Kidney (tissue), 13 donors: ENCODE measurements at regions not wholly inside any gene's neighbourhood (a gene's known extent, or its start where the extent isn't known, plus 50 kb on each side); places are given as distances from the start of the nearest gene placed in this dataset.

Experiments used
- DNase-seq, 5 donors: peaks; one replicate each; pipeline ENCODE4 v3.0.0-alpha.2; 2013 to 2020
- FAIRE-seq: peaks from 2 replicates; lab custom pipeline; 2012; peaks lifted over from hg19 to GRCh38; lab: Jason Lieb, UNC
- H3K27ac ChIP-seq, 2 donors: one replicate each; pipeline ENCODE4 v1.7.0; 2013; ENCODE audit warnings: low read depth in 2 of 2, low read length in 2 of 2, inconsistent platforms in 1 of 2
- H3K27me3 ChIP-seq: one replicate; pipeline ENCODE4 v1.7.1; 2013; ENCODE audit warnings: low read length, inconsistent platforms; ENCODE audit not compliant: control insufficient read depth, insufficient read depth
- H3K36me3 ChIP-seq, 3 donors: one replicate each; pipeline versions ENCODE4 v1.7.0 to v1.7.1; 2013; ENCODE audit warnings: low read length in 3 of 3, control low read depth in 1 of 3, inconsistent platforms in 1 of 3; ENCODE audit not compliant: insufficient read depth in 3 of 3, control insufficient read depth in 2 of 3
- H3K4me1 ChIP-seq, 3 donors: one replicate each; pipeline versions ENCODE4 v1.7.0 to v1.7.1; 2013; ENCODE audit warnings: low read length in 3 of 3, inconsistent platforms in 1 of 3, low read depth in 1 of 3; ENCODE audit not compliant: control insufficient read depth in 2 of 3, insufficient read depth in 2 of 3
- H3K4me3 ChIP-seq, 3 donors: one replicate each; pipeline versions ENCODE4 v1.7.0 to v1.8.1; 2013; ENCODE audit warnings: low read length in 3 of 3, control low read depth in 1 of 3, inconsistent platforms in 1 of 3
- H3K9ac ChIP-seq, 3 donors: one replicate each; pipeline versions ENCODE4 v1.7.0 to v1.7.1; 2013; ENCODE audit warnings: low read length in 3 of 3, control low read depth in 1 of 3, inconsistent platforms in 1 of 3
- H3K9me3 ChIP-seq, 3 donors: one replicate each; pipeline versions ENCODE4 v1.7.0 to v1.7.1; 2013; ENCODE audit warnings: low read length in 3 of 3, control low read depth in 1 of 3, inconsistent platforms in 1 of 3; ENCODE audit not compliant: control insufficient read depth in 2 of 3, insufficient read depth in 1 of 3
- intact Hi-C: fragments of 100-400 bp; cut with DNase I; formaldehyde crosslinking; loops from one replicate; pipeline ENCODE4 v1.11.1; 2022
- TF ChIP-seq, protein P1 (sequence below): IDR thresholded peaks from 3 replicates; pipeline ENCODE4 v1.5.1; 2012; ENCODE audit warnings: mild to moderate bottlenecking, moderate library complexity, borderline replicate concordance; ENCODE audit not compliant: insufficient read depth; ENCODE audit errors: extremely low read depth
- donor health status: control.
- donor health status: control.
- donor health status: control.
- donor health status: control.
- donor health status: control.
- donor health status: DM: yes; HTN: yes; CAD: no.
- donor health status: Normal renal cell carcinoma (clear cell type).

DNA sequence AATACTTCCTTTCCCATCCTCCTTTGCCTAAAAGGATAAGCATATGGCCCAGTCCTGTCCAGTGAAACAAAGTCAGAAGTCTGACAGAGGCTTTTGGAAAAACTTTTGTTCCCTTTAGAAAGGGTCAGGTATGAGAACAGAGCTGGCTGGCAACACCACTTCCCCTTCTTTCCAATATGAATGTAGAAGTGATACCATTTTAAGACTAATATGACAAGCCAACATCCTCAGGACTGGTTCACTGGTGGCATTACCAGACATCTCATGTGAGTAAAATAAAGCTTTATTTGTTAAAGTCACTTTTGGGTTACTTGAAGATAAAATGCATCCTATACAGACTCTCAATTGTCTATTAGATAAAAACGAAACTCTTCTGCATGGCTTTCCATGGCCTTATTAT lies 83.6 kb upstream of the PTCHD1 start:
- no peak for DNase-seq
- no peak for FAIRE-seq
- Histone ChIP-seq H3K27ac (no peak overlapping the region), H3K27me3 (no peaks in the 10 kb centered on the region), H3K4me3 (no peak overlapping the region), H3K9ac (no peak overlapping the region), H3K9me3 (no peaks in the 10 kb centered on the region), H3K36me3 (no peaks in the 10 kb centered on the region), H3K4me1 (no peaks in the 10 kb centered on the region)
- intact Hi-C loops = no loop called here
- TF ChIP-seq, protein P1, sequence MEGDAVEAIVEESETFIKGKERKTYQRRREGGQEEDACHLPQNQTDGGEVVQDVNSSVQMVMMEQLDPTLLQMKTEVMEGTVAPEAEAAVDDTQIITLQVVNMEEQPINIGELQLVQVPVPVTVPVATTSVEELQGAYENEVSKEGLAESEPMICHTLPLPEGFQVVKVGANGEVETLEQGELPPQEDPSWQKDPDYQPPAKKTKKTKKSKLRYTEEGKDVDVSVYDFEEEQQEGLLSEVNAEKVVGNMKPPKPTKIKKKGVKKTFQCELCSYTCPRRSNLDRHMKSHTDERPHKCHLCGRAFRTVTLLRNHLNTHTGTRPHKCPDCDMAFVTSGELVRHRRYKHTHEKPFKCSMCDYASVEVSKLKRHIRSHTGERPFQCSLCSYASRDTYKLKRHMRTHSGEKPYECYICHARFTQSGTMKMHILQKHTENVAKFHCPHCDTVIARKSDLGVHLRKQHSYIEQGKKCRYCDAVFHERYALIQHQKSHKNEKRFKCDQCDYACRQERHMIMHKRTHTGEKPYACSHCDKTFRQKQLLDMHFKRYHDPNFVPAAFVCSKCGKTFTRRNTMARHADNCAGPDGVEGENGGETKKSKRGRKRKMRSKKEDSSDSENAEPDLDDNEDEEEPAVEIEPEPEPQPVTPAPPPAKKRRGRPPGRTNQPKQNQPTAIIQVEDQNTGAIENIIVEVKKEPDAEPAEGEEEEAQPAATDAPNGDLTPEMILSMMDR = no peak

DNA sequence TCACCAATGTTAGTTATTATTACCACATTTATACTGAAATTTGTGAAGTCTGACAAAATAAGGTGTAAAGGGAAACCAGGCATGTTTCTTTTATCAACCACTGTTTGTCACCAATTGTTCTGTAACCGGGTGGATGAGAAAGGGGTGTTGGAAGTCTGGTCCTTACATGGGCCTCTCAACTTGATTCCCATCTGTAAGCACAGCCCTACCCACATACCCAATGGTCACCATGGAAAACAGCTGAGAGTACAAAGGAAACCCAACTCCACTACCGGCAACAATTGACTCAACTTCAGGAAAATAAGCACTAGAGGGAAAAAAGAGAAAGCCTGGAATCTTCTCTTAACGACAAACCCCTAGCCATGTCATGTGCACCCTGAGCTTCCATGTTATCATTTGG lies 70.8 kb upstream of the PTCHD1 start:
- no peaks in the 10 kb centered on the region for H3K36me3 ChIP-seq
- no peaks in the 10 kb centered on the region for H3K9me3 ChIP-seq
- intact Hi-C loops = no loop called here
- H3K27me3 ChIP-seq = no peaks in the 10 kb centered on the region
- FAIRE-seq (no peak), DNase-seq (no peak)
- H3K27ac ChIP-seq = no peak overlapping the region
- H3K4me3 ChIP-seq = no peak overlapping the region
- TF ChIP-seq, protein P1 = no peak
- no peak overlapping the region for H3K9ac ChIP-seq
- H3K4me1 ChIP-seq = no peaks in the 10 kb centered on the region

GRCh38 chrX:23269923-23270322 lies 64.7 kb upstream of the PTCHD1 start:
- no peak for DNase-seq
- Histone ChIP-seq H3K27me3 (no peaks in the 10 kb centered on the region), H3K9me3 (no peaks in the 10 kb centered on the region), H3K36me3 (no peaks in the 10 kb centered on the region), H3K9ac (no peak overlapping the region), H3K27ac (no peak overlapping the region), H3K4me3 (no peak overlapping the region), H3K4me1 (no peaks in the 10 kb centered on the region)
- TF ChIP-seq, protein P1 = no peak
- FAIRE-seq = no peak
- intact Hi-C loops = no loop called here

- no peak for DNase-seq
- Histone ChIP-seq H3K4me3 (no peak overlapping the region), H3K9ac (no peak overlapping the region), H3K27ac (no peak overlapping the region), H3K9me3 (no peaks in the 10 kb centered on the region), H3K27me3 (no peaks in the 10 kb centered on the region), H3K4me1 (no peaks in the 10 kb centered on the region), H3K36me3 (no peaks in the 10 kb centered on the region)
- no peak for FAIRE-seq
- intact Hi-C loops = no loop called here
- TF ChIP-seq, protein P1 = no peak
Measured at GRCh38 chrX:23271026-23271425, 63.6 kb upstream of the PTCHD1 start.
